Dendritic cell treated with granulocyte-macrophage colony-stimulating factor and Interleukin-4, amounts not matched to agents 40 ng/mL and 50 ng/mL, for 4 days (primary cell): ENCODE measurements at regions not wholly inside any gene's neighbourhood (a gene's known extent, or its start where the extent isn't known, plus 50 kb on each side); places are given as distances from the start of the nearest gene placed in this dataset.
"Not testable (repeated sequence)": the region's sequence is repeated elsewhere in the genome, so short reads cannot be mapped to it uniquely, and the experiment has no call there.

Experiments
- H3K27ac Mint-ChIP-seq: one replicate; pipeline ENCODE4 v1.8.0; 2022; ENCODE audit warnings: mild to moderate bottlenecking, mixed read lengths
- H3K27me3 Mint-ChIP-seq: one replicate; pipeline ENCODE4 v1.8.0; 2022; ENCODE audit warnings: mild to moderate bottlenecking, mixed read lengths
- H3K36me3 Mint-ChIP-seq: one replicate; pipeline ENCODE4 v1.8.0; 2022; ENCODE audit warnings: low read depth, mixed read lengths
- H3K4me1 Mint-ChIP-seq: one replicate; pipeline ENCODE4 v1.8.0; 2022; ENCODE audit warnings: low read depth, mixed read lengths
- H3K4me3 Mint-ChIP-seq: one replicate; pipeline ENCODE4 v1.8.0; 2022; ENCODE audit warnings: mild to moderate bottlenecking, moderate library complexity, mixed read lengths
- H3K9me3 Mint-ChIP-seq: one replicate; pipeline ENCODE4 v1.8.0; 2022; ENCODE audit warnings: mixed read lengths
- intact Hi-C: fragments of 100-400 bp; cut with micrococcal nuclease; formaldehyde crosslinking; loops from one replicate; pipeline ENCODE4 v1.15.0; 2022

GRCh38 chr13:109406376-109406992, 379.9 kb downstream of the IRS2 start:
- Mint-ChIP-seq H3K27ac (no peak overlapping the region), H3K27me3 (no peaks in the 10 kb centered on the region), H3K4me1 (peaks cover 48% of the 10 kb centered on the region), H3K36me3 (no peaks in the 10 kb centered on the region), H3K4me3 (no peak overlapping the region), H3K9me3 (no peaks in the 10 kb centered on the region)
- intact Hi-C loops, result no loop called here

- H3K27me3 Mint-ChIP-seq, result no peaks in the 10 kb centered on the region
- H3K9me3 Mint-ChIP-seq, result no peaks in the 10 kb centered on the region
- H3K4me3 Mint-ChIP-seq, result no peak overlapping the region
- no peaks in the 10 kb centered on the region for H3K36me3 Mint-ChIP-seq
- H3K4me1 Mint-ChIP-seq, result peaks cover 48% of the 10 kb centered on the region
- intact Hi-C loops, result no loop called here
- no peak overlapping the region for H3K27ac Mint-ChIP-seq
Measured at GRCh38 chr13:109403012-109403421, 383.4 kb downstream of the IRS2 start.

DNA sequence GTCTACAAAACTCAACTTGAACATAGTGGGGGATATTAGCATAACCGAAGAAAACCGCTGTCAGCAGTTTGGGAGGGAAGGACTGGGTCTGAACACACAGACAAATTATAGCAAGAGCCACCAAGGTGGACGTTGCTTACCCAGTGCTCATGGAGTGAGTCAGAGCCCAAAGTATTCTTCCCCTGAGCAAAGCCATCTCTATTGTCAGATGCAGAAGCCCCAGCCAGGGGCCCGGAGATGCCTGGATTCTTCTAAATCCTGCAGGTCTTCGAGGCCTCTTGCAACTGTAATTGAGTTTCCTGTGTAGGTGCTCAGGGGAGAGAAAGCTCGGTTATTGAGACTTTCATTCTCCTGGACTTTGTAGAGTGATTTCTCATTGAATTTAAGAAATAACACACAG, 384.5 kb downstream of the IRS2 start:
- Mint-ChIP-seq H3K27ac (no peak overlapping the region), H3K9me3 (no peaks in the 10 kb centered on the region), H3K4me1 (peaks cover 53% of the 10 kb centered on the region), H3K27me3 (no peaks in the 10 kb centered on the region), H3K36me3 (no peaks in the 10 kb centered on the region), H3K4me3 (no peak overlapping the region)
- intact Hi-C loops, result no loop called here

DNA sequence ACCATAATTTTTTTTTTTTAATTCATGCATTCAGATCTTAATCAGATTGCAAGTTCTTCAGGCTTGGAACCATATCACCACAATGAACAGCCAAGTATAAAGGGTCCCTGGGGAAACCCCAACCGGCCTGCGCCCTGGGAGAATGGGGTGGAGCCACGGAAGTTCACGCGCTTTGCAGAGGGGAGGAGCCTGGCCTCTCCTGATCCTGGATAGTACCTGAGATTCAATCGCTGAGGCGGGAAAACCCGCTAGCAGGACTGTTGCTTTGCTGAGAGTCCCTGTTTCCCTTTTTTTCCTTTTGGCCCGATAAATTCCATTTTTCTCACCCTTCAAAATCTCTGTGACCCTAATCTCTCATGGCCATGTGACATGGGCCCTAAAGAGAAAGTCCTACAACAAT, 385.1 kb downstream of the IRS2 start:
- H3K36me3 Mint-ChIP-seq, result no peaks in the 10 kb centered on the region
- H3K9me3 Mint-ChIP-seq, result no peaks in the 10 kb centered on the region
- no peaks in the 10 kb centered on the region for H3K27me3 Mint-ChIP-seq
- H3K4me3 Mint-ChIP-seq, result no peak overlapping the region
- H3K4me1 Mint-ChIP-seq, result peaks cover 53% of the 10 kb centered on the region
- intact Hi-C loops, result no loop called here
- no peak overlapping the region for H3K27ac Mint-ChIP-seq

- Mint-ChIP-seq H3K9me3 (no peaks in the 10 kb centered on the region), H3K4me1 (peaks cover 57% of the 10 kb centered on the region), H3K36me3 (no peaks in the 10 kb centered on the region), H3K4me3 (no peak overlapping the region), H3K27ac (no peak overlapping the region), H3K27me3 (no peaks in the 10 kb centered on the region)
- intact Hi-C loops, result no loop called here
Measured at GRCh38 chr13:109400624-109401257, 385.6 kb downstream of the IRS2 start.

DNA sequence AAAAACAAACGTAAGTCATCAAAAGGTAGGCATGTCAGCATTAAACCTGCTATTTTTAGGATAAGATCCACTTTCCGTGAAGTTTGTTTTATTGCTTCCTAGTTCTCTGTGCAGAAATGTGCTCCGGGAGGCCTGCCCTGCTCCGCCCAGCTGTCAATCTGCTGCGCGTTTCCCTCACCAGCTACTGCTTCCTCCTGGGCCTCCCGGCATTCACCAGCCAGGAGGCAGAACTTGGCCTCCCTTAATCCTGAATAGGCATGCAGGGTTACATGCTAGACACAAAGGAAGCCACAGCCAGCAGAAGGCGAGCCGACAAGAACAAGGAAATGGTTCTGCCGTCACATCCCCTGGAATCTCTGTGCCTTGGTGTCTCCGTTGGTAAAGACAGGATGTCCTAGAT, 386.2 kb downstream of the IRS2 start:
- no peaks in the 10 kb centered on the region for H3K36me3 Mint-ChIP-seq
- no peaks in the 10 kb centered on the region for H3K9me3 Mint-ChIP-seq
- H3K4me3 Mint-ChIP-seq, result no peak overlapping the region
- no peak overlapping the region for H3K27ac Mint-ChIP-seq
- no peaks in the 10 kb centered on the region for H3K27me3 Mint-ChIP-seq
- intact Hi-C loops, result no loop called here
- peaks cover 58% of the 10 kb centered on the region for H3K4me1 Mint-ChIP-seq

DNA sequence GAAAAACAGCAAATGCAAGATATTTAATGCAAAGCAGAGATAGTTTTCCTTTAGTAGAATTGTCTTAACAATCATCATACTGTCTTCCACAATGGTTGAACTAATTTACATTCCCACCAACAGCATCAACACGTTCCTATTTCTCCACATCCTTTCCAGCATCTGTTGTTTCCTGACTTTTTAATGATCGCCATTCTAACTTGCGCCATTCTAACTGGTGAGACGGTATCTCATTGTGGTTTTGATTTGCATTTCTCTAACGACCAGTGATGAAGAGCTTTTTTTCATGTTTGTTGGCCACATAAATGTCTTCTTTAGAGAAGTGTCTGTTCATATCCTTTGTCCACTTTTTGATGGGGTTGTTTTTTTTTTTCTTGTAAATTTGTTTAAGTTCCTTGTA, 388.3 kb downstream of the IRS2 start:
- H3K27ac Mint-ChIP-seq, H3K27me3 Mint-ChIP-seq, H3K36me3 Mint-ChIP-seq, intact Hi-C loops, H3K4me3 Mint-ChIP-seq, H3K9me3 Mint-ChIP-seq: not testable (repeated sequence)
- peaks cover 64% of the 10 kb centered on the region for H3K4me1 Mint-ChIP-seq

GRCh38 chr13:109397285-109397684, 389.1 kb downstream of the IRS2 start:
- Mint-ChIP-seq H3K27ac (no peak overlapping the region), H3K9me3 (peaks cover 6% of the 10 kb centered on the region), H3K27me3 (no peaks in the 10 kb centered on the region), H3K4me1 (peaks cover 57% of the 10 kb centered on the region), H3K4me3 (no peak overlapping the region), H3K36me3 (no peaks in the 10 kb centered on the region)
- intact Hi-C loops, result no loop called here

GRCh38 chr13:109396266-109396665, 390.1 kb downstream of the IRS2 start:
- peaks cover 50% of the 10 kb centered on the region for H3K4me1 Mint-ChIP-seq
- no peaks in the 10 kb centered on the region for H3K27me3 Mint-ChIP-seq
- no peak overlapping the region for H3K4me3 Mint-ChIP-seq
- peaks cover 9% of the 10 kb centered on the region for H3K9me3 Mint-ChIP-seq
- no peak overlapping the region for H3K27ac Mint-ChIP-seq
- no peaks in the 10 kb centered on the region for H3K36me3 Mint-ChIP-seq
- intact Hi-C loops, result no loop called here

- H3K27ac Mint-ChIP-seq, result no peak overlapping the region
- no peaks in the 10 kb centered on the region for H3K27me3 Mint-ChIP-seq
- H3K9me3 Mint-ChIP-seq, result peaks cover 9% of the 10 kb centered on the region
- no peaks in the 10 kb centered on the region for H3K36me3 Mint-ChIP-seq
- peaks cover 51% of the 10 kb centered on the region for H3K4me1 Mint-ChIP-seq
- no peak overlapping the region for H3K4me3 Mint-ChIP-seq
- intact Hi-C loops, result no loop called here
Measured at GRCh38 chr13:109395014-109395413, 391.4 kb downstream of the IRS2 start.

DNA sequence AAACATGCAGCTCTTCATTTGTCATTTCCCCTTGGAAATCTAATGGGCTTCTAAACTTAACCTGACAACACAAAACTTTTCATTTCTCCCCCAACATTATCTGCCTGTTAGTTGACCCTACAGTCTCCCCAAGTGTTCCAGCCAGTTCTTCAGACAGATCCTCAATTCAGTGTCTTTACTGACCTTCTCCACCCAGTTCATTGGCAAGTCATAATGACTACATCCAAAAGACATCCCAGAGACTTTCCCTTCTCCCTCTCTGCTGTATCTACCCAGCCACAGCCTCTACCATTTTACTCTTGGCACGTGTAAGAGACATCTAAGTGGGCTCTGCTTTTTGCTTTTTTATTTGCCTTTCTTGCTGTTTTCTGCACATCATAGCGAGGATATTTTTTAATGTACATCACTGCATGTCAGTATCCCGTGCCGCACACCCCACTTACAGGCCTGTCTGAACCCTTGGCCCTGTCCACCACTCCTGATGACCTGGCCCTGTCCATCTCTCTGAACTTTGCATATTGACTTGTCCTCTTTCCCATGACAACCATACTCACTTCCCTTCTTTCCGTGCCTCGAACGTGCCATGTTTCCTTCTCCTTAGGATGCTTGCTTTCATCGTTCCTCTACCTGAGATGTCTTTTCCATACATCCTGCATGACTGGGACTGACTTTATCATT, 391.9 kb downstream of the IRS2 start:
- intact Hi-C loops, result no loop called here
- H3K27ac Mint-ChIP-seq, result no peak overlapping the region
- no peaks in the 10 kb centered on the region for H3K36me3 Mint-ChIP-seq
- H3K9me3 Mint-ChIP-seq, result peaks cover 9% of the 10 kb centered on the region
- H3K4me3 Mint-ChIP-seq, result no peak overlapping the region
- H3K27me3 Mint-ChIP-seq, result no peaks in the 10 kb centered on the region
- H3K4me1 Mint-ChIP-seq, result peaks cover 56% of the 10 kb centered on the region

GRCh38 chr13:109393045-109393444, 393.3 kb downstream of the IRS2 start:
- H3K4me3 Mint-ChIP-seq, result no peak overlapping the region
- peaks cover 49% of the 10 kb centered on the region for H3K4me1 Mint-ChIP-seq
- intact Hi-C loops, result no loop called here
- H3K36me3 Mint-ChIP-seq, result no peaks in the 10 kb centered on the region
- H3K27ac Mint-ChIP-seq, result no peak overlapping the region
- peaks cover 9% of the 10 kb centered on the region for H3K9me3 Mint-ChIP-seq
- no peaks in the 10 kb centered on the region for H3K27me3 Mint-ChIP-seq

DNA sequence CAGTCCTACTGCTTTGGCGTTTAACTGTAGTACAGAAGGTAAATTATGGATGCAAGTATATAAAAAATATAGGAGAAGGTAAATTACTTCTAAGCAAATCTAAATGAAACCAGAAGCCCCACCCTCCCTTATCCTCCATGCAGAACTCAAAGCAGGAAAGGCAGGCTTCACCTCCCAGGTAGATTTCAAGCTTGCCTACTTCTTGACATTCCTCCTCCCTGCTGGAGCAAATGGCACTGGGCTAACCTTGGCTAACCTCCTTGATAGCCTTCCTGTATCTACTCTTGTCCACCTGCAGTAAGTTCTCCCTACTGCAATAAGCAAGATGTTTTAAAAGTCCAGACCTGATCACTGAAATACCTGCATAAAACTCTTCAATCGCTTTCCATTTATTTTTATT, 396.0 kb downstream of the IRS2 start:
- intact Hi-C loops, result no loop called here
- Mint-ChIP-seq H3K36me3 (no peaks in the 10 kb centered on the region), H3K27ac (no peak overlapping the region), H3K4me3 (no peak overlapping the region), H3K27me3 (no peaks in the 10 kb centered on the region), H3K9me3 (peaks cover 9% of the 10 kb centered on the region), H3K4me1 (peaks cover 63% of the 10 kb centered on the region)

DNA sequence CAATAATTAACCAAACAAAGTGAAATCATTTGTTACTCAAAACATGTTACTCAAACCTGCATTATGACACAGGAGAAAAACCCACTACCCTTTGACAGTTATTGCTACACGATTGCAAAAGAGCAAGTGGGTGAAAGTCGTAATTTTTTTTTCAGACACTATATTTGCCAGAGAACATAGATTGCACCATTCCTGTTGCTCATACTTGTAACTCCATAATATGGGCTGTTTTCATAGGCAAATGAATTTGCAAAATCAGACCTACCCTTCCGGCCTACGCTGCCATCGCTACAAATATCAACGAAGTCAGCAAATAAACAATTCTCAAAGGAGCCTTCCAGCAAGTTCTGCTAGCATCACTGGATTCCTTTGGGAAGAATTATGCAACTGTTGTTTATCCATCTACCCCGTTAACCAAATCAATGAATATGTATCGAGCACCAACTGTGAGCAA, 396.5 kb downstream of the IRS2 start:
- intact Hi-C loops, result no loop called here
- no peaks in the 10 kb centered on the region for H3K36me3 Mint-ChIP-seq
- H3K27ac Mint-ChIP-seq, result no peak overlapping the region
- H3K9me3 Mint-ChIP-seq, result peaks cover 9% of the 10 kb centered on the region
- H3K4me1 Mint-ChIP-seq, result peaks cover 64% of the 10 kb centered on the region
- H3K4me3 Mint-ChIP-seq, result no peak overlapping the region
- no peaks in the 10 kb centered on the region for H3K27me3 Mint-ChIP-seq
